ENCODE measurements at regions not wholly inside any gene's neighbourhood (a gene's known extent, or its start where the extent isn't known, plus 50 kb on each side); places are given as distances from the start of the nearest gene placed in this dataset.

- Histone ChIP-seq H3K4me1 (ENCODE audit: control insufficient read depth, insufficient read depth, low read length) (no peaks in the 10 kb centered on the region), H2AFZ (ENCODE audit: control insufficient read depth, low read depth, low read length) (no peak overlapping the region), H3K9me3 (replicated peaks; ENCODE audit: control insufficient read depth, insufficient read depth, low read length) (no peaks in the 10 kb centered on the region), H3K4me2 (ENCODE audit: control insufficient read depth, insufficient read depth) (no peak overlapping the region), H3K4me3 (no peak overlapping the region), H3K27me3 (replicated peaks in 1 of 2; ENCODE audit: control insufficient read depth in 2 of 2, insufficient read depth in 2 of 2, low read length in 1 of 2) (no peaks in the 10 kb centered on the region), H3K27ac (ENCODE audit: control insufficient read depth, insufficient read depth) (no peak overlapping the region), H4K20me1 (ENCODE audit: control insufficient read depth, insufficient read depth) (no peaks in the 10 kb centered on the region), H3K36me3 (ENCODE audit: control insufficient read depth in 2 of 2, insufficient read depth in 2 of 2, low read length in 1 of 2) (no peaks in the 10 kb centered on the region), H3K79me2 (ENCODE audit: control insufficient read depth, insufficient read depth, low read length) (no peaks in the 10 kb centered on the region), H3K9ac (ENCODE audit: control insufficient read depth, insufficient read depth, low read length) (no peak overlapping the region)
- ATAC-seq (no peak), DNase-seq (ENCODE audit: low read depth, low spot score) (no peak), FAIRE-seq (no peak)
- no peak for TF ChIP-seq ASH2L (IDR thresholded peaks at IDR 0.05; ENCODE audit: borderline replicate concordance, low read depth)
- TF ChIP-seq CREB1 (IDR thresholded peaks at IDR 0.05; ENCODE audit: low read depth) = no peak
- no peak for TF ChIP-seq RUNX3 (IDR thresholded peaks at IDR 0.05; ENCODE audit: low read length)
- no peak for TF ChIP-seq TARDBP (IDR thresholded peaks at IDR 0.05; ENCODE audit: borderline replicate concordance)
- TF ChIP-seq ZBTB11 (CRISPR knock-in tag; IDR thresholded peaks at IDR 0.05) = no peak
- no peak for TF ChIP-seq SUPT20H (IDR thresholded peaks at IDR 0.05; ENCODE audit: borderline replicate concordance, control insufficient read depth, low read depth, low read length)
- no peak for TF ChIP-seq NBN (IDR thresholded peaks at IDR 0.05)
- TF ChIP-seq CEBPZ (IDR thresholded peaks at IDR 0.05; ENCODE audit: low read depth, low read length) = no peak
- no peak for TF ChIP-seq ATF3 (IDR thresholded peaks at IDR 0.05; ENCODE audit: borderline replicate concordance, extremely low read depth, low read depth, low read length)
- no peak for TF ChIP-seq ZNF384 (IDR thresholded peaks at IDR 0.05; ENCODE audit: borderline replicate concordance, low read depth, low read length)
- TF ChIP-seq CEBPB (IDR thresholded peaks at IDR 0.05; ENCODE audit: borderline replicate concordance in 1 of 2, low read depth in 2 of 2, low read length in 2 of 2) = no peak
- 30% methylated on average over 3 of the region's 3 CpGs for WGBS (ENCODE audit: insufficient coverage, insufficient replicate concordance, low lambda C conversion rate, missing lambda C conversion rate)
- POLR2A ChIA-PET = no interaction called here
- RAD21 ChIA-PET (ENCODE audit: unreplicated experiment) = no interaction called here
- in situ Hi-C loops (cut with MboI) = no loop called here
- SMC1A ChIA-PET (ENCODE audit: uncharacterized antibody, unreplicated experiment) = no interaction called here
- intact Hi-C loops (cut with micrococcal nuclease; ENCODE audit: unreplicated experiment) = no loop called here
- CTCF ChIA-PET = no interaction called here
- BruUV-seq (replicated peaks) = no TSS peak
Measured at GRCh38 chr4:60723796-60724195, 476.3 kb upstream of the ADGRL3 start.

Measured in GM12878 (cell line).